K562 (cell line): ENCODE measurements at regions not wholly inside any gene's neighbourhood (a gene's known extent, or its start where the extent isn't known, plus 50 kb on each side); places are given as distances from the start of the nearest gene placed in this dataset.

Experiments used
- GATAD2B ChIP-seq: fragments of 450-650 bp; IDR thresholded peaks from 2 replicates; pipeline ENCODE4 v1.6.1; 2017; ENCODE audit warnings: mild to moderate bottlenecking, borderline replicate concordance
- MAFK ChIP-seq: IDR thresholded peaks from 2 replicates; pipeline ENCODE4 v1.6.1; 2011; ENCODE audit warnings: low read length, improper control_type of control experiment

DNA sequence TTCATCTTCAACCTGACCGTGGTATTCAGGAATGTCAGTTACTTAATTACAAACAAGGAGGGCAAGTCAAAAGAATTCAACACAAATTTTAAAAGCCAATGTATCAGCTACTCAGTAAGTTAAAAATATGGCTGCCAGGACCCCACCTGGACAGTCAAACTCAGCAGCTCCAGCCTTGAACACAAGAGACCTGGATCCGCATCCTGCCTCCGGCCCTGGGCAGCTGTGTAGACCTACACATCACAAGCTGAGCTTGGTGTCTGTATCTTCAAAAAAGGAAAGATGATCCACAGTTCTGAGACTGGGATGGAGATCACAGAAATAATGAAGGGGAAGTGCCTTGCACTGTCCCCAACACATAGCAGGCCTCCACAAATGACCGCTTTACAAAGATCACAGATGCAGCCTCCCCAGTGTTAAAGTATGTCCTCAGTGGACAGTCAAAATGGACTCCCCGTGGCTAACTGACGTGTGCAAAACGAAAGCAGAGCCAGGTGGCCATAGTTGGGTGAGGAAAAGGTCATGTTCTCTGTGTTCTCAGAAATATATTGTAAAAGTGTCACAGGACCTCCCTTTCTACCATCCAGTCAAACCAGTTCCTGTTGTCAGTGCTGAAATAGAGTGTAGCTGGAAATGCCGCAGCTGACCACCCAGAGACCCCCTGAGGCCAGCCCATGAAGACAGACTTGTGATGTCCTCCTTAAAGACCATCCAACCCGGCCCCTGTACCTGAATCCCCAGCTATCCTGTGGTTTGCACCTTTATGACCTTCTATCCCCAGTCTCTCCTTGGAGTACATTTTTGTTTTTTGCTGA is 168.5 kb upstream of the NSMCE3 start:
- no peak for TF ChIP-seq GATAD2B
- TF ChIP-seq MAFK: no peak
